Heart right ventricle (tissue), 16 donors: ENCODE measurements at regions not wholly inside any gene's neighbourhood (a gene's known extent, or its start where the extent isn't known, plus 50 kb on each side); places are given as distances from the start of the nearest gene placed in this dataset.

Source experiments
- ATAC-seq, 8 donors: fragments of 200-7000 bp; cut with Tn5 transposase; one replicate each; pipeline ENCODE4 v1.9.1; 2020; ENCODE audit warnings: mild to moderate bottlenecking in 8 of 8, moderate library complexity in 8 of 8, moderate number of reproducible peaks in 1 of 8
- DNase-seq, 2 donors: peaks; one replicate each; pipeline ENCODE4 v3.0.0-alpha.2; 2020
- H3K27ac ChIP-seq, 10 donors: fragments of 200-600 bp; sonication (generic) in 2 of 10; one replicate each; pipeline versions ENCODE4 v1.5.0 to v1.8.0; 2020 to 2022; ENCODE audit warnings: mild to moderate bottlenecking in 3 of 10
- H3K27me3 ChIP-seq, 7 donors: fragments of 200-600 bp; one replicate each; pipeline ENCODE4 v1.8.0; 2021 to 2022; ENCODE audit warnings: mild to moderate bottlenecking in 2 of 7
- H3K36me3 ChIP-seq, 9 donors: fragments of 200-600 bp; sonication (generic) in 1 of 9; one replicate each; pipeline versions ENCODE4 v1.5.0 to v1.8.0; 2020 to 2022; ENCODE audit warnings: mild to moderate bottlenecking in 2 of 9
- H3K4me1 ChIP-seq, 9 donors: fragments of 200-600 bp; sonication (generic) in 1 of 9; one replicate each; pipeline versions ENCODE4 v1.5.0 to v1.8.0; 2020 to 2022; ENCODE audit warnings: mild to moderate bottlenecking in 4 of 9
- H3K4me3 ChIP-seq, 10 donors: fragments of 200-600 bp; sonication (generic) in 2 of 10; one replicate each; pipeline versions ENCODE4 v1.5.0 to v1.8.0; 2020 to 2022; ENCODE audit warnings: mild to moderate bottlenecking in 7 of 10, moderate library complexity in 2 of 10
- H3K9me3 ChIP-seq, 11 donors: fragments of 200-600 bp in 10 of 11; sonication (generic) in 2 of 11; one replicate each; pipeline versions ENCODE4 v1.5.0 to v1.8.0; 2013 to 2022; ENCODE audit warnings: mild to moderate bottlenecking in 2 of 11, control low read depth in 1 of 11, moderate library complexity in 1 of 11
- WGBS, 2 donors: extraction: QIAGEN DNeasy Blood & Tissue Kit; methylation state at CpG; one replicate each; pipeline ENCODE4 v1.1.7; 2013; ENCODE audit warnings: inconsistent platforms in 1 of 2; 5-methylcytosine and 5-hydroxymethylcytosine counted together
- intact Hi-C, 10 donors: fragments of 100-400 bp; cut with DNase I; formaldehyde crosslinking; loops; one replicate each; pipeline versions ENCODE4 v1.11.1 to v1.14.2; 2022
- TF ChIP-seq, protein P1 (sequence below), 9 donors: fragments of 200-600 bp; sonication (generic) in 2 of 9; IDR thresholded peaks; one replicate each; pipeline versions ENCODE4 v1.5.0 to v1.8.0; 2021 to 2022; ENCODE audit warnings: antibody characterized with exemption in 9 of 9, mild to moderate bottlenecking in 5 of 9, moderate library complexity in 1 of 9
- donor health status: Arrhythmogenic right ventricular cardiomyopathy.
- donor health status: ischemic (EF 13 %, LVEDD 7.1; RV severe dilation, severe dysfunction).
- donor health status: healthy with polysubstance abuse.
- donor health status: DM: no; HTN: yes; CAD: no.
- donor health status: DM: no; HTN: no; CAD: no.
- donor health status: ischemic (EF 25% LVEDD 6.9; RV normal size, moderate dysfunction).
- donor health status: ischemic (EF 25% LVEDD 5.7; RV mildly dilated, moderate dysfunction).
- donor health status: healthy.
- donor health status: DM: yes; HTN: yes; CAD: no.
- donor health status: Ischemic cardiomyopathy.
- donor health status: ischemic (EF 35%, LVEDD 5.7; RV mildly dilated, moderate dysfunction).
- donor health status: nonischemic (EF 11% LVEDD 7.7; RV severe dilation, severe dysfunction).
- donor health status: DM: yes; HTN: yes; CAD: no.
- donor health status: PGD.
- donor health status: ischemic (EF 29% LVEDD 5.4; RV normal size, mild dysfunction).
- donor health status: nonischemic (EF 23%, LVEDD 6.1; RV moderate dilation, normal function).

DNA sequence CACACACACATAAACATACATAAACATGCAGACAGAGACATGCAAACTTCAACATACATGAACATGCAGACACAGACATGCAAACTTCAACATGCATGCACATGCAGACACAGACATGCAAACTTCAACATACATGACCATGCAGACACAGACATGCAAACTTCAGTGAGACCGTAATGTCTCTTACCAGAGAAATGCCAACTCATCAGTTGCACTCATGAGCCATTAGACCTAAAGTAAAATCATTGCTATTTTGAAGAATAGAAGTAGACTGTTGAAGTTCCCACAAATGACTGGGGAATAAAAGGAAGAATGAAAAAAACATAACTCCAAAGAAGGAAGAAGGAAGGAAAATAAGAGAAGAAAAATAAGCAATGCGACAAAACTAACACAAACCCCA, 1044.0 kb upstream of the TMEM132C start:
- Histone ChIP-seq H3K4me1 (no peaks in the 10 kb centered on the region), H3K9me3 (no peaks in the 10 kb centered on the region), H3K36me3 (no peaks in the 10 kb centered on the region), H3K27me3 (peaks cover 0 to 22% (median 0%) of the 10 kb centered on the region in 7 donors), H3K27ac (no peak overlapping the region), H3K4me3 (no peak overlapping the region)
- ATAC-seq (no peak), DNase-seq (no peak)
- intact Hi-C loops, result no loop called here
- TF ChIP-seq, protein P1, sequence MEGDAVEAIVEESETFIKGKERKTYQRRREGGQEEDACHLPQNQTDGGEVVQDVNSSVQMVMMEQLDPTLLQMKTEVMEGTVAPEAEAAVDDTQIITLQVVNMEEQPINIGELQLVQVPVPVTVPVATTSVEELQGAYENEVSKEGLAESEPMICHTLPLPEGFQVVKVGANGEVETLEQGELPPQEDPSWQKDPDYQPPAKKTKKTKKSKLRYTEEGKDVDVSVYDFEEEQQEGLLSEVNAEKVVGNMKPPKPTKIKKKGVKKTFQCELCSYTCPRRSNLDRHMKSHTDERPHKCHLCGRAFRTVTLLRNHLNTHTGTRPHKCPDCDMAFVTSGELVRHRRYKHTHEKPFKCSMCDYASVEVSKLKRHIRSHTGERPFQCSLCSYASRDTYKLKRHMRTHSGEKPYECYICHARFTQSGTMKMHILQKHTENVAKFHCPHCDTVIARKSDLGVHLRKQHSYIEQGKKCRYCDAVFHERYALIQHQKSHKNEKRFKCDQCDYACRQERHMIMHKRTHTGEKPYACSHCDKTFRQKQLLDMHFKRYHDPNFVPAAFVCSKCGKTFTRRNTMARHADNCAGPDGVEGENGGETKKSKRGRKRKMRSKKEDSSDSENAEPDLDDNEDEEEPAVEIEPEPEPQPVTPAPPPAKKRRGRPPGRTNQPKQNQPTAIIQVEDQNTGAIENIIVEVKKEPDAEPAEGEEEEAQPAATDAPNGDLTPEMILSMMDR (IDR thresholded peaks at IDR 0.05), result no peak
- WGBS, 2 donors, result 91 to 94% methylated on average over 2 of the region's 2 CpGs

DNA sequence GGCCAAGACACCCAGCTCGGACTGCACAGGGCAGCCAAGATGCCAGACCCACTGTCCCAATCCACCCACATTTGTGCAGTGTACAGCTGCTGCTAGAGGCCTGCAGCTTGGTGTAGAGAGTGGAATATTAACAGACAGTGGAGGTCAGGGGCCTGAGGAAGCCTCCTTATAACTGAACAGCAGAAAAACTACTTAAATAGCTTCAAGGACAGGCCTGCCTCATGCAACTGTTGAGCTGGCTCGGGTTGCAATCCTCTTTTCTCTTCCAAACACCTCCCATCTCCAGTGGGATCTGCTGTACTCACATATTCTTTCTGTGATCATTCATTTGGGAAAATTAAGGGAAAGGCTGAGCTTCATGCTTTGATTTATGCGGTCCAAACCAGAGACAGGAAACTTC, 1043.2 kb upstream of the TMEM132C start:
- no peaks in the 10 kb centered on the region for H3K9me3 ChIP-seq
- intact Hi-C loops, result no loop called here
- H3K4me3 ChIP-seq, result no peak overlapping the region
- H3K27me3 ChIP-seq, result peaks cover 0 to 23% (median 0%) of the 10 kb centered on the region in 7 donors
- DNase-seq, result no peak
- ATAC-seq, result no peak
- no peak overlapping the region for H3K27ac ChIP-seq
- no peaks in the 10 kb centered on the region for H3K4me1 ChIP-seq
- H3K36me3 ChIP-seq, result no peaks in the 10 kb centered on the region
- TF ChIP-seq, protein P1 (IDR thresholded peaks at IDR 0.05), result no peak
- 42 to 46% methylated on average over 3 of the region's 3 CpGs for WGBS, 2 donors

DNA sequence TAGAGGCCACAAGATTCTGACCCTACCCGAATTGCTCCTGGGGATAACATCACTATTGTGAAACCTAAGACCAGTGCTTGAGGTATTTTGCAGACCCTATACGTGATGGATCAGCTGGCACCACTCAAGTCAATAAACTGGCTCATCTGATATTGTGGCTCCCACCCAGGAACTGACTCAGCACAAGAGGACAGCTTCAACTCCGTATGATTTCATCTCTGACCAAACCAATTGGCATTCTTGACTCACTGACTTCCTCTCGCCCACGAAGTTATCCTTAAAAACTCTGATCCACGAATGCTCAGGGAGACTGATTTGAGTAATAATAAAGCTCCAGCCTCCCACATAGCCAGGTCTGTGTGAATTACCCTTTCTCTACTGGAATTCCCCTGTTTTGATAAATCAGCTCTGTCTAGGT, 1036.1 kb upstream of the TMEM132C start:
- Histone ChIP-seq H3K27me3 (peaks cover 0 to 22% (median 0%) of the 10 kb centered on the region in 7 donors), H3K4me1 (no peaks in the 10 kb centered on the region), H3K36me3 (no peaks in the 10 kb centered on the region), H3K27ac (no peak overlapping the region), H3K9me3 (peaks cover 0 to 5% (median 0%) of the 10 kb centered on the region in 11 donors), H3K4me3 (no peak overlapping the region)
- intact Hi-C loops, result no loop called here
- ATAC-seq (no peak), DNase-seq (no peak)
- TF ChIP-seq, protein P1 (IDR thresholded peaks at IDR 0.05), result no peak
- WGBS, 2 donors, result 65 to 79% methylated on average over 6 of the region's 6 CpGs

DNA sequence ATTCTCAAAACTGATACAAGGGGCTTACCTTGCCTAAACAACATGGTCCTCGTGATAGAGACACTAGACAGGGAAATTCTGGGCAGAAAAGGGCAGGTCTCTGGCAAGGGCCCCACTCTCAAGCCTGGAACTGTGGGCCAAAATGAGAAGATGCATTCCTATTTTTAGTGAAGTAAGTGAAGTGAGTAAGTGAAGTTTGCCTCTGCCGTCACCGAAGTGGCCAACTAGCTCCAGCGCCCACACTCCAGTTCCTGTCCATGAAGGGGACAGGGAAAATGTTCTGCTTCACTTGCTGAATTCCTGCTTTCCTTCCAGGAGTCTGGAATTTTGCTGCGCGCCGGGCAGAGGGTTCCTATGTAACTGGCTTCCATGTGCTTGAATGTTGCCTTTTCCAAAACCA, 1035.6 kb upstream of the TMEM132C start:
- Histone ChIP-seq H3K27ac (no peak overlapping the region), H3K9me3 (peaks cover 0 to 5% (median 0%) of the 10 kb centered on the region in 11 donors), H3K4me1 (no peaks in the 10 kb centered on the region), H3K36me3 (no peaks in the 10 kb centered on the region), H3K27me3 (peaks cover 0 to 17% (median 0%) of the 10 kb centered on the region in 7 donors), H3K4me3 (no peak overlapping the region)
- ATAC-seq (no peak), DNase-seq (no peak)
- 71 to 79% methylated on average over 7 of the region's 7 CpGs for WGBS, 2 donors
- intact Hi-C loops, result no loop called here
- TF ChIP-seq, protein P1 (IDR thresholded peaks at IDR 0.05), result no peak
